GM23248 (cell line): ENCODE measurements at regions not wholly inside any gene's neighbourhood (a gene's known extent, or its start where the extent isn't known, plus 50 kb on each side); places are given as distances from the start of the nearest gene placed in this dataset.

Experiments used
- DNase-seq: peaks from one replicate; pipeline ENCODE4 v3.0.0-alpha.2; 2015
- H2AFZ ChIP-seq: fragments of 200-600 bp; sonication (generic); 2 replicates; pipeline ENCODE4 v1.6.1; 2016; ENCODE audit warnings: antibody characterized with exemption
- H3F3A ChIP-seq: fragments of 200-600 bp; sonication (generic); 2 replicates; pipeline ENCODE4 v1.6.1; 2016; ENCODE audit warnings: mild to moderate bottlenecking, antibody characterized with exemption, mixed run types; ENCODE audit not compliant: insufficient read depth
- H3K27ac ChIP-seq: fragments of 200-600 bp; sonication (generic); 2 replicates; pipeline ENCODE4 v1.5.1; 2016; ENCODE audit warnings: mild to moderate bottlenecking
- H3K27me3 ChIP-seq: fragments of 200-600 bp; sonication (generic); replicated peaks from 2 replicates; pipeline ENCODE4 v1.6.1; 2016; ENCODE audit warnings: mild to moderate bottlenecking; ENCODE audit not compliant: insufficient read depth
- H3K36me3 ChIP-seq: fragments of 200-600 bp; sonication (generic); 2 replicates; pipeline ENCODE4 v1.6.1; 2016; ENCODE audit warnings: low read depth, mild to moderate bottlenecking
- H3K4me1 ChIP-seq: fragments of 200-600 bp; sonication (generic); 2 replicates; pipeline ENCODE4 v1.6.1; 2016; ENCODE audit warnings: mild to moderate bottlenecking; ENCODE audit not compliant: insufficient read depth
- H3K4me2 ChIP-seq: fragments of 200-600 bp; sonication (generic); one replicate; pipeline ENCODE4 v1.6.1; 2016; ENCODE audit warnings: mild to moderate bottlenecking; ENCODE audit not compliant: unreplicated experiment
- H3K4me3 ChIP-seq: fragments of 200-600 bp; sonication (generic); 2 replicates; pipeline ENCODE4 v1.5.1; 2016; ENCODE audit warnings: mild to moderate bottlenecking
- H3K79me2 ChIP-seq: fragments of 200-600 bp; sonication (generic); 2 replicates; pipeline ENCODE4 v1.6.1; 2016; ENCODE audit warnings: mild to moderate bottlenecking; ENCODE audit not compliant: insufficient read depth
- H3K9ac ChIP-seq: fragments of 200-600 bp; sonication (generic); 2 replicates; pipeline ENCODE4 v1.6.1; 2016; ENCODE audit warnings: mild to moderate bottlenecking
- H3K9me2 ChIP-seq: fragments of 200-600 bp; sonication (generic); 2 replicates; pipeline ENCODE4 v1.6.1; 2016; ENCODE audit warnings: mixed run types, mild to moderate bottlenecking, moderate library complexity; ENCODE audit not compliant: insufficient read depth
- H3K9me3 ChIP-seq: fragments of 200-600 bp; sonication (generic); one replicate; pipeline ENCODE4 v1.6.1; 2017; ENCODE audit warnings: low read depth
- H4K20me1 ChIP-seq: fragments of 200-600 bp; sonication (generic); 2 replicates; pipeline ENCODE4 v1.6.0; 2016; ENCODE audit not compliant: insufficient read depth
- EZH2 ChIP-seq: fragments of 200-600 bp; sonication (generic); IDR thresholded peaks from 2 replicates; pipeline ENCODE4 v1.6.1; 2018; ENCODE audit warnings: antibody characterized with exemption, mild to moderate bottlenecking; ENCODE audit not compliant: insufficient read depth, poor library complexity, severe bottlenecking
- EZH2phosphoT487 ChIP-seq: fragments of 200-600 bp; sonication (generic); IDR thresholded peaks from 2 replicates; pipeline ENCODE4 v1.6.1; 2018; ENCODE audit warnings: antibody characterized with exemption, moderate library complexity, mild to moderate bottlenecking, low read depth; ENCODE audit not compliant: insufficient read depth
- WGBS, 2 experiments: methylation state at CpG; one replicate each; pipeline ENCODE4 v1.1.6; 2015 to 2017; ENCODE audit warnings: low lambda C conversion rate in 2 of 2, low coverage in 1 of 2; ENCODE audit errors: missing lambda C conversion rate in 2 of 2; 5-methylcytosine and 5-hydroxymethylcytosine counted together
- in situ Hi-C: fragments of 300-500 bp; cut with MboI; formaldehyde crosslinking; loops from 2 replicates; pipeline ENCODE4 v1.15.0; 2020

GRCh38 chr7:26046150-26046549 is 105.8 kb upstream of the NFE2L3 start:
- Histone ChIP-seq H3K4me3 (no peak overlapping the region), H3K9ac (no peak overlapping the region), H3F3A (no peaks in the 10 kb centered on the region), H4K20me1 (no peaks in the 10 kb centered on the region), H3K9me2 (no peaks in the 10 kb centered on the region), H3K4me1 (no peaks in the 10 kb centered on the region), H3K9me3 (no peaks in the 10 kb centered on the region), H3K36me3 (no peaks in the 10 kb centered on the region), H3K27me3 (no peaks in the 10 kb centered on the region; the same call in 1 of the 2 replicates), H2AFZ (no peak overlapping the region), H3K27ac (no peak overlapping the region), H3K4me2 (no peak overlapping the region), H3K79me2 (no peaks in the 10 kb centered on the region)
- DNase-seq: no peak
- in situ Hi-C loops: no loop called here
- TF ChIP-seq EZH2: no peak
- TF ChIP-seq EZH2phosphoT487: no peak
- 36 to 41% methylated on average over 3 of the region's 3 CpGs for WGBS, 2 experiments

GRCh38 chr7:26046878-26047277 is 105.1 kb upstream of the NFE2L3 start:
- no peaks in the 10 kb centered on the region for H3K9me3 ChIP-seq
- H4K20me1 ChIP-seq: no peaks in the 10 kb centered on the region
- TF ChIP-seq EZH2 (no peak), EZH2phosphoT487 (no peak)
- no peaks in the 10 kb centered on the region for H3K9me2 ChIP-seq
- in situ Hi-C loops: no loop called here
- no peak overlapping the region for H2AFZ ChIP-seq
- no peaks in the 10 kb centered on the region for H3K4me1 ChIP-seq
- H3K9ac ChIP-seq: no peak overlapping the region
- no peak for DNase-seq
- H3K79me2 ChIP-seq: no peaks in the 10 kb centered on the region
- H3F3A ChIP-seq: no peaks in the 10 kb centered on the region
- WGBS, 2 experiments: 73 to 77% methylated on average over 1 of the region's 1 CpG
- no peak overlapping the region for H3K27ac ChIP-seq
- no peaks in the 10 kb centered on the region; the same call in 1 of the 2 replicates for H3K27me3 ChIP-seq
- no peak overlapping the region for H3K4me3 ChIP-seq
- H3K36me3 ChIP-seq: no peaks in the 10 kb centered on the region
- no peak overlapping the region for H3K4me2 ChIP-seq

GRCh38 chr7:26048663-26049062 is 103.3 kb upstream of the NFE2L3 start:
- H3K9ac ChIP-seq: no peak overlapping the region
- DNase-seq: no peak
- WGBS, 2 experiments: 66 to 79% methylated on average over 5 of the region's 5 CpGs

GRCh38 chr7:26049081-26049480 is 102.9 kb upstream of the NFE2L3 start:
- no peak overlapping the region for H2AFZ ChIP-seq
- 39 to 57% methylated on average over 1 of the region's 1 CpG for WGBS, 2 experiments
- TF ChIP-seq EZH2: no peak
- no peak for TF ChIP-seq EZH2phosphoT487
- H3K79me2 ChIP-seq: no peaks in the 10 kb centered on the region
- H3K4me2 ChIP-seq: no peak overlapping the region
- H4K20me1 ChIP-seq: no peaks in the 10 kb centered on the region
- in situ Hi-C loops: no loop called here
- no peaks in the 10 kb centered on the region for H3K4me1 ChIP-seq
- H3K9me2 ChIP-seq: no peaks in the 10 kb centered on the region
- H3K4me3 ChIP-seq: no peak overlapping the region
- no peak overlapping the region for H3K27ac ChIP-seq
- no peaks in the 10 kb centered on the region for H3F3A ChIP-seq
- H3K9me3 ChIP-seq: no peaks in the 10 kb centered on the region
- no peaks in the 10 kb centered on the region for H3K27me3 ChIP-seq
- H3K36me3 ChIP-seq: no peaks in the 10 kb centered on the region
- H3K9ac ChIP-seq: no peak overlapping the region
- no peak for DNase-seq

More at GRCh38 chr7:26048663-26049062, 103.3 kb upstream of the NFE2L3 start:
- TF ChIP-seq EZH2phosphoT487 (no peak), EZH2 (no peak)
- Histone ChIP-seq H3K4me1 (no peaks in the 10 kb centered on the region), H3K4me3 (no peak overlapping the region), H3K36me3 (no peaks in the 10 kb centered on the region), H3K9me3 (no peaks in the 10 kb centered on the region), H3K9me2 (no peaks in the 10 kb centered on the region), H4K20me1 (no peaks in the 10 kb centered on the region), H3K79me2 (no peaks in the 10 kb centered on the region), H3K4me2 (no peak overlapping the region), H2AFZ (no peak overlapping the region), H3F3A (no peaks in the 10 kb centered on the region), H3K27me3 (no peaks in the 10 kb centered on the region), H3K27ac (no peak overlapping the region)
- in situ Hi-C loops: no loop called here

- TF ChIP-seq EZH2 (no peak), EZH2phosphoT487 (no peak)
- Histone ChIP-seq H3K4me2 (no peak overlapping the region), H3K9me3 (no peaks in the 10 kb centered on the region), H3K4me3 (no peak overlapping the region), H4K20me1 (no peaks in the 10 kb centered on the region), H3K9me2 (no peaks in the 10 kb centered on the region), H3K27ac (no peak overlapping the region), H3F3A (no peaks in the 10 kb centered on the region), H3K9ac (no peak overlapping the region), H3K36me3 (no peaks in the 10 kb centered on the region), H3K4me1 (no peaks in the 10 kb centered on the region), H3K79me2 (no peaks in the 10 kb centered on the region), H3K27me3 (no peaks in the 10 kb centered on the region), H2AFZ (no peak overlapping the region)
- in situ Hi-C loops: no loop called here
- no peak for DNase-seq
These were observed 101.0 kb upstream of the NFE2L3 start for GRCh38 chr7:26051021-26051420.
